Hindlimb muscle (tissue), 1 donor: ENCODE measurements at regions not wholly inside any gene's neighbourhood (a gene's known extent, or its start where the extent isn't known, plus 50 kb on each side); places are given as distances from the start of the nearest gene placed in this dataset.

ENCODE experiments used
- DNase-seq: peaks from one replicate; pipeline ENCODE4 v3.0.0-alpha.2; 2013

GRCh38 chr16:72311426-72311825 is 139.5 kb upstream of the PMFBP1 start:
- DNase-seq = no peak

DNA sequence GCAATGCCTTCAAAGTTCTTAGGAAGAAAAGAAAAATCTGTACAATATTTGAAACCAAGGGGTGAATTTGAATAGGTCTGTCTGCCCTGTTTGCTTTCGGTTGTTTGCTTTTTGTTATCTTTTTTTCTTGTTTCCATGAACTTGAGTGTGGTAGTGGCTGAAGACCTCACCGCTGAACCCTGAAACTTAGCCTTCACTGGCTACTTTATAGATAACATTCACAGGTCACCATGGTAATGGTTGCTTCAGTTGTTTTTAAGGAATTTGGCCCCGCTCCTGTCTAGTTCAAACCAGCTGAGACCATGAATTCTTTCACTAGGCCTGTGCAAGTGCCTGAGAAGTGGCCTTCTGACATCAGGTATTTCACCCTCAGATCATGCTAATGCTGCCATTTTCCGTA is 137.0 kb upstream of the PMFBP1 start:
- DNase-seq = no peak

DNA sequence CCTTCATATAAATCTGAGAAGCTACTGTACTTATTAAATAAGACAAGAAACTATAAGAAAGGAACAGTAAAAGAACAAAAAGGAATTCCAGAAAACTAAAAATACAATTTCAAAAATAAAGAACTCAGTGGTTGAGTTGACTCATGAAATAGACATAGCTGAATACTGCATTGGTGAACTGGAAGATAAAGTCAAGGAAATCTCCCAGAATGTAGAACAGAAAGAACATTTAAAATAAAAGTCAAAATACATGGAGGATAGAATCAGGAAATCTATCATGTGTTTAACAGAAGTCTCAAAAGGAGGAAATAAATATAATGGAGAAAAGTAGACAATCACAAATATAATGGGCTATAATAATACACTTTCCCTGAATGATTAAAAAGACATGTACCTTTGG is 136.4 kb upstream of the PMFBP1 start:
- DNase-seq = no peak

DNA sequence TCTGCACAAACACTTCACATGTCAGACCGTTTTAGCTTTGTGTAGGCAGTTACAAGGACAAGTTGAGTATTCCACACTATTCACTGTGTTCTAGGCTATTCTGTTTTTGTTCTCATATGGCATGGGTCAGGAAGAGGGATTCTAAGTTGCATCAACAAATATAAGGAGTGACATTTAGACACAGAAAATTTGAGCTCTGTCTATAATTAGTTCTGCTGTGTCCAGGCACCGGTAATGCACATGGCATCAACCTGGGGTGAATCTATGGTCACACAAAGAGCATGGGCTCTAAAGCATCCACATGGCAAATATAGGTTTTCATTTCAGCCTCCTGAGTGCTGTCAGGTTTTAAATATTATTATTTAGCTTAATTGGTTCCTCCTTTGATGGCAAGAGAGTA is 130.4 kb upstream of the PMFBP1 start:
- no peak for DNase-seq

GRCh38 chr16:72301523-72302236 is 129.7 kb upstream of the PMFBP1 start:
- no peak for DNase-seq

GRCh38 chr16:72300892-72301291 is 128.9 kb upstream of the PMFBP1 start:
- no peak for DNase-seq

GRCh38 chr16:72299684-72300243 is 127.8 kb upstream of the PMFBP1 start:
- DNase-seq = no peak

GRCh38 chr16:72298961-72299360 is 127.0 kb upstream of the PMFBP1 start:
- DNase-seq = no peak

DNA sequence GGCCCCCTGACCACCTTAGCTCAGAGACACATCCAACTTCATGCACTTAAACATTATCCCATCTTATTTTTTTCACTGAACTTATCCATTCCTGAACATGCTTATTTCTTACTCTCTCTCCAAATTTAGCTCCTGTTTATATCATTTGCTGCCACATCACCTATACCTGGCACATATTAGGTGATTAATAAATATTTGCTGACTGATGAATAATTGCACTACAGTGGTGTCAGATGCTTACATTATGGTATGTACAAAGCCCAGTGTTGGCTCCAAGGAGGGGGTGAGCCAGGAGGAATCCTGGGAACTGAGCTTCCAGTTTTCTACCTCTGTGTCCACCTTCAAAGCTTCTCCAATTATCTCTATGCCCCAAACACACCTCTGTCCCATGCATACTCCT is 124.0 kb upstream of the PMFBP1 start:
- DNase-seq = no peak

DNA sequence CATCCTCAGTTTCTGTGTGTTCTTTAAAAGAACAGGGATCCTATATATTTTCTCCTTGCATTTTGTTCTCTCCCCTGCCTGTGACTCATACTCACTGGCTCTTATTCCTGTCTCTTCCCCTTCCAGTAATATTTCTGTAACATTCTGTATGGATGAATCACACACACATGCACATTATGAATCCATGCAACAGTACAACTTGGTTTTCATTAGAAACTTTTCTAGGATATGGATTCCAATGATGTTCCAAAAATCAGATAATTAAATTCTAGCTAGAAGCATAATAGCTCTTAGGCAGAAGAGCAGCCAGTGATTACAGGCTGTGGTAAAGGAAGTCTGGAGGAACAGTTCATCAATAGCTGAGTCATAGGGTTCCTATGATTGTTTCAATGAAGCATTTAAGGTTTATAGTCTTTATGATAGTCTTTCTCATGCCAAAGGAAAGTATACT is 119.6 kb upstream of the PMFBP1 start:
- peak; percentile 34 for DNase-seq

DNA sequence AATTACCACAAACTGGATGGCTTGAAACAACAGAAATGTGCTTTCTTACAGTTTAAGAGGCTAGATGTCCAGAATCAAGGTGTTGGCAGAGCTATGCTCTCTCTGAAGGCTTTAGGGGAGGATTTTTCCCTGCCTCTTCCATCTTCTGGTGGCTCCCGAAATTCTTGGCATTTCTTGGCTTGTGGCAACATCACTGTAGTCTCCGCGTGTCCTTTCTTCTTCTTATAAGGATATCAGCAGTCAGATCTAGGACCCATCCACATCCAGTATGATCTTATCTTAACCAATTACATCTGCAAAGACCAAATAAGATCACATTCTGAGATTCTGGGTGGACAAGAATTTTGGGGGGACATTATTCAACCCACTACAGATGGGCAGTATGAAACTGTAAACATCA is 119.2 kb upstream of the PMFBP1 start:
- no peak for DNase-seq

DNA sequence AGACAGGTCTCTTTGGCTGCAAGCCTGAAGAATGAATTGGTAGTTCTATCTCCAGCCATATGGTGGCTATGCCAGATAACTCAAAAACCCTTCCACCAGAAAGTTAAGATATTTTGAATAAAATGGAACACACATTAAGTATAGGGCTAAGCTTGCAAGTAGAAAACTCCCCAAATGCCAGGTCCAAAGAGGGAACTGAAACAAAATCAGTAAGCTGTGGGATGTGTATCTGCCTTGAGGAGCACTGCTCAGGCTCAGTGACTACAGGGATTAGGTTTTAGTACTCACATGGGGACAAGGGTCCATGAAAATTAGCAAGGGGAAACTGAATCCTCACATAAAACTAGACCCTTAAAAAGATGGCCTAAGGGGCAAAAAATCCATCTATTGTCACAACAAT is 115.7 kb upstream of the PMFBP1 start:
- no peak for DNase-seq

DNA sequence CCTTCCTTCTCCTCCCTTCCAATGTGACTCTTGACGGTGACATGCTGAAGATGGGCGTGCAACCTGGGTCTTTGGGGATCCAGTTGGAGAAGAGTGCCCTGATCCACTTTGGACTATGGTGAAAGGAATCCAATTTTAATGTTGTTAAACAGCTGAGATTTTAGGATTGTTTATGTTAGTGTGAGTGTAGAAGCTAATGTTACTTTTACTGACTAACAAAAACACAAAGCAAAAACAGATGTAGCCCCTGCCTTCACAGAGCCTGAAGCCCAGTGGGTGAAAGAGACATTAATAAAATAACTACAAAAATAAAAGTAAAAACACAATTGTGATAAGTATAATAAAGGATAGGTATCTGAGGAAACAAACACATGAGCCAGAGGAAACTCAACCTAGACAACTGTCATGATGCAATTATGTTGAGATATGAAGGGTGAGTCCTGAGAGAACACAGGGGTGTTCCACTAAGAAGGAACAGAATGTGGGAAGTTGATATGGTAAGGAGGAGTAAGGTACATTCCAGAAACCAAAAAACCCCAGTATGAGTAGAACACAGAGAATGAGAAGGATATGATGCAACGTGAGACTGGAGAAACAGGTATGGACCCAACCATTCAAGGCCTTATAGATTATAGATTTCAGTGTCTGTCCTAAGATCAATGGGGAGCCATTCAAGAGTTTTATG is 115.1 kb upstream of the PMFBP1 start:
- no peak for DNase-seq

- no peak for DNase-seq
These were observed 113.8 kb upstream of the PMFBP1 start for GRCh38 chr16:72285728-72286127.

DNA sequence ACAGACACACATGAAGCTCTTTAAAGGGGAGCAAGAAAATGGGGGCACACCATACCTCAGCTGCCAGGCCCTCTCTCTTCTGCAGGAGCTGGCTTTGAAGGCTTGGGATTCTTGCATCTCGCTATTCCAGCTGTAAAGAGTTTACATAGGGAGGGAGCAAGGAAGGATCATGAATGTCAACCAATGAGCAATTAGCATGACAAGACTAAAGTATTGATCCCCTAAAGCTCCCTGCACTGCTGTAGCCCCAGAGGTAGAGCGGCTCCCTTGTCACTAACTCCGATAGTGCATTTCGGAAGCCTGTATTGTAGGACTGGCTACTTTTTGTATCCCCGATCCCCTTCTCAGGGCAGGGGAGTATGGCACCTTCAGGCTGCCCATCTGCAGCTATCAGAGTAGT is 113.4 kb upstream of the PMFBP1 start:
- no peak for DNase-seq

GRCh38 chr16:72284042-72284789 is 112.3 kb upstream of the PMFBP1 start:
- no peak for DNase-seq

- DNase-seq = no peak
These were observed 110.4 kb upstream of the PMFBP1 start for GRCh38 chr16:72282362-72282761.

- DNase-seq = no peak
These were observed 106.3 kb upstream of the PMFBP1 start for GRCh38 chr16:72278301-72278700.

GRCh38 chr16:72277749-72278148 is 105.8 kb upstream of the PMFBP1 start:
- DNase-seq = no peak

DNA sequence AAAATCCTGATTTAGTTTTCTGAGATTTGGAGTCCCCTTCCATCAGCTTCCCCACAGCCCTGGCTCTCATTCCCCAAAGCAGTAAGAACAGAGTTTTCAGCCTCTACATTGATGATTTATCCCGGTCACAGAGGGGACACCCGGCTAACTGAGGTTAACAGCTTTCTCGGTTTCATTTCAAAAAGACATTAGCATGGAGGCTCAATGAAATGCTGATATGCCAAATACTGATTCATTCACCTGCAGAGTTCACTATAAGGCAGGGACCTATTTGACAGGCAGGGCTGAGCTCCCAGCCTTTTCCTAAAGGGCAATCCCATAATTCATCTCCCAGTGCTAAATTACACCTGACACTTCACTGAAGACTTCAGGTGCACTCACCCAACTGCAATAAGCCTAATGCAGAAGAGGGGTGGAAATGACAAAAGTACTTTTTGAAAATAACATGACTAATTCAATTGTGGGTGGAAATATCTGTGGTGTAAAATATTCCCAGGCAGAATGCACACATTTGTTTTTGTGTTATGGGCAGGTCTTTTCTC is 99.8 kb upstream of the PMFBP1 start:
- DNase-seq = no peak

DNA sequence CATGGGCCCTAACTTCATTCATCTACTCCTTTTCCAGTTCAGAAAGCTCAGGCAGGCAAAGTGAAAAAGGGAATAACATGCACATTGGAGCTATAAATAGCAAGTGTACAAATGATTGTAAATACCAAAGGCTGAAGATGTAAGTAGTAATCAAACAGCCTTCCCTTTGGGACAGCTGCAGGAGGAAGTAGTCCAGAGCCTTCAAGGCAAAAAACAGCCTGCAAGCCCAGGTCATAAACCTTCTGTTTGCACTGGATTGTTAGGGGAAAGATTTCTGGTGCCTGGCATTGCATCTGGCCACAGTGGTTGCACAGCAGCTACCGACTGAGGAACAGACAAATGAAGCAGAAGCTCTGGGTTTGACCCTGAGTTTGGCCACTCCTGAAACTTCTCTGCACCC is 98.6 kb upstream of the PMFBP1 start:
- DNase-seq = no peak

DNA sequence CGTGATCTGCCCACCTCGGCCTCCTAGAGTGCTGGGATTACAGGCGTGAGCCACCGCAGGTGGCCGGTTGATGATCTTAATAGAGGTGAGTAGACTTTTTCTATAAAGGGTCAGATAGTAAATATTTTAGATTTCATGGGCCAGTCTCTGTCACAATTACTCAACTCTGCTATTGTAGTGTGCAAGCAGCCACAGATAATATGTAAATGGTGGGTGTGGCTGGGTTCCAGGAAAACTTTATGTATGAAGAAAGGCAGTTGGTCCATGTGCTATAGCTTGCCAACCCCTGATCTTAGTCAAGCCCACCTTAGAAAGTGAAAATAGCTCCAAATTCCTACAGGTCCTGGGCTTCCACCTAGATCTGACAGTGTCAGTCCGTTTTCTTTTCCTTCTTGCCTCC is 94.9 kb upstream of the PMFBP1 start:
- no peak for DNase-seq

GRCh38 chr16:72264771-72265170 is 92.8 kb upstream of the PMFBP1 start:
- no peak for DNase-seq
